Cardiac fibroblast (primary cell): ENCODE measurements at regions not wholly inside any gene's neighbourhood (a gene's known extent, or its start where the extent isn't known, plus 50 kb on each side); places are given as distances from the start of the nearest gene placed in this dataset.
A peak's percentile ranks its signal among the peaks of the same experiment; 100 is the strongest.

Experiments
- DNase-seq, 2 donors: peaks; one replicate each; pipeline versions ENCODE4 v3.0.0 to v3.0.0-alpha.2; 2010; ENCODE audit warnings: low read depth in 2 of 2
- H3K4me3 ChIP-seq, 2 donors: replicated peaks in 1 of 2; 1 replicate in 1 of 2; 2 replicates in 1 of 2; pipeline ENCODE4 v1.5.1; 2011; ENCODE audit warnings: low read depth in 2 of 2, low read length in 2 of 2, mild to moderate bottlenecking in 2 of 2, moderate library complexity in 1 of 2
- CTCF ChIP-seq: IDR thresholded peaks from one replicate; pipeline ENCODE4 v1.5.1; 2011; ENCODE audit warnings: low read depth, mild to moderate bottlenecking, low read length, inconsistent platforms

- no peak for DNase-seq
- H3K4me3 ChIP-seq, result no peak overlapping the region
- TF ChIP-seq CTCF, result no peak
Measured at GRCh38 chr2:144605231-144605840, 85.4 kb upstream of the ZEB2 start.

- TF ChIP-seq CTCF, result no peak
- H3K4me3 ChIP-seq, result no peak overlapping the region
- no peak for DNase-seq
Measured at GRCh38 chr2:144603334-144603733, 83.4 kb upstream of the ZEB2 start.

GRCh38 chr2:144598906-144599305, 79.0 kb upstream of the ZEB2 start:
- TF ChIP-seq CTCF, result no peak
- H3K4me3 ChIP-seq, result no peak overlapping the region
- no peak for DNase-seq

GRCh38 chr2:144597894-144598593, 78.1 kb upstream of the ZEB2 start:
- no peak for DNase-seq
- H3K4me3 ChIP-seq, result no peak overlapping the region
- no peak for TF ChIP-seq CTCF

- no peak for DNase-seq
- TF ChIP-seq CTCF, result no peak
- no peak overlapping the region for H3K4me3 ChIP-seq
Measured at GRCh38 chr2:144597388-144597787, 77.5 kb upstream of the ZEB2 start.

GRCh38 chr2:144596073-144596871, 76.4 kb upstream of the ZEB2 start:
- no peak for TF ChIP-seq CTCF
- DNase-seq, result peak; percentile 63 to 67
- no peak overlapping the region for H3K4me3 ChIP-seq
